Body of pancreas (tissue), 4 donors: ENCODE measurements at regions not wholly inside any gene's neighbourhood (a gene's known extent, or its start where the extent isn't known, plus 50 kb on each side); places are given as distances from the start of the nearest gene placed in this dataset.

Source experiments
- ATAC-seq: fragments of 150-250 bp; one replicate; pipeline ENCODE4 v1.9.1; 2016
- DNase-seq, 4 donors: peaks; one replicate each; pipeline ENCODE4 v3.0.0-alpha.2; 2019
- H3K27ac ChIP-seq, 4 donors: fragments of 200-600 bp; sonication (generic); 1 replicate in 3 of 4; 2 replicates in 1 of 4; pipeline versions ENCODE4 v1.5.1 to v1.6.1; 2016 to 2019; ENCODE audit warnings: mild to moderate bottlenecking in 1 of 4, mixed read lengths in 1 of 4, moderate library complexity in 1 of 4
- H3K27me3 ChIP-seq, 2 donors: fragments of 200-600 bp; sonication (generic); one replicate each; pipeline ENCODE4 v1.6.0; 2016; ENCODE audit warnings: mild to moderate bottlenecking in 1 of 2
- H3K36me3 ChIP-seq, 2 donors: fragments of 200-600 bp; sonication (generic); replicated peaks in 1 of 2; 2 replicates each; pipeline ENCODE4 v1.5.1; 2016; ENCODE audit warnings: low read depth in 2 of 2; ENCODE audit not compliant: insufficient read depth in 1 of 2
- H3K4me1 ChIP-seq: fragments of 200-600 bp; sonication (generic); one replicate; pipeline ENCODE4 v1.6.0; 2016
- H3K4me3 ChIP-seq, 2 donors: fragments of 200-600 bp; sonication (generic); 1 replicate in 1 of 2; 2 replicates in 1 of 2; pipeline ENCODE4 v1.5.1; 2016 to 2019
- H3K9me3 ChIP-seq, 3 donors: fragments of 200-600 bp; sonication (generic); 1 replicate in 2 of 3; 2 replicates in 1 of 3; pipeline ENCODE4 v1.5.1; 2016
- POLR2A ChIP-seq, 3 donors: fragments of 450-650 bp; IDR thresholded peaks; one replicate each; pipeline ENCODE4 v1.6.1; 2016; ENCODE audit warnings: antibody characterized with exemption in 3 of 3, mild to moderate bottlenecking in 2 of 3
- WGBS, 2 donors: methylation state at CpG; one replicate each; pipeline ENCODE4 v1.1.5; 2017; 5-methylcytosine and 5-hydroxymethylcytosine counted together
- intact Hi-C: fragments of 100-400 bp; cut with DNase I; formaldehyde crosslinking; loops from one replicate; pipeline ENCODE4 v1.15.1; 2023
- TF ChIP-seq, protein P1 (sequence below), 7 experiments: fragments of 450-650 bp in 4 of 7; fragments of 200-600 bp in 3 of 7; sonication (generic) in 3 of 7; IDR thresholded peaks; one replicate each; pipeline ENCODE4 v1.5.1; 2016 to 2019; ENCODE audit warnings: antibody characterized with exemption in 7 of 7

DNA sequence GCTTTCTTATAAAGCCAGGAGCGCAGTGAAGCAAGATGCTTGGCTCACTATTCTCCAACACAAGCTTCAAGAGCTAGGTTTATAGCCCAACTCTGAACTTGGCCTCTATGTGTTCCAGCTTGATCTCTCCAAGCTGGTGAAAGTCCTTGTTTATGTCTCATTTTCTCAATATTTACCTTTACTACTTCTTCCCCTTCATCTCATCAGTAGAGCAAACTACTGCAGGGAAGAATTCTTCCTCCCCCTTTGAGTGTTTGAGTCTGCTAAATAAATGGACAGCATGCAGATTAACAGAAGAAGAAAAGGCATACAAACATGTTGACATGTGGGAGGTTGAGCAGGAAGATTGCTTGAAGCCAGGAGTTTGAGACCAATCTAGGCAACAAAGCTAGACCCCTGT is 460.7 kb downstream of the ZNF608 start:
- H3K27ac ChIP-seq: peak overlapping the region in 3 of 4 donors; percentile 53 to 66 (median 54)
- H3K9me3 ChIP-seq: no peaks in the 10 kb centered on the region
- DNase-seq (no peak), ATAC-seq (no peak)
- H3K4me1 ChIP-seq: peaks cover 46% of the 10 kb centered on the region
- TF ChIP-seq, protein P1, sequence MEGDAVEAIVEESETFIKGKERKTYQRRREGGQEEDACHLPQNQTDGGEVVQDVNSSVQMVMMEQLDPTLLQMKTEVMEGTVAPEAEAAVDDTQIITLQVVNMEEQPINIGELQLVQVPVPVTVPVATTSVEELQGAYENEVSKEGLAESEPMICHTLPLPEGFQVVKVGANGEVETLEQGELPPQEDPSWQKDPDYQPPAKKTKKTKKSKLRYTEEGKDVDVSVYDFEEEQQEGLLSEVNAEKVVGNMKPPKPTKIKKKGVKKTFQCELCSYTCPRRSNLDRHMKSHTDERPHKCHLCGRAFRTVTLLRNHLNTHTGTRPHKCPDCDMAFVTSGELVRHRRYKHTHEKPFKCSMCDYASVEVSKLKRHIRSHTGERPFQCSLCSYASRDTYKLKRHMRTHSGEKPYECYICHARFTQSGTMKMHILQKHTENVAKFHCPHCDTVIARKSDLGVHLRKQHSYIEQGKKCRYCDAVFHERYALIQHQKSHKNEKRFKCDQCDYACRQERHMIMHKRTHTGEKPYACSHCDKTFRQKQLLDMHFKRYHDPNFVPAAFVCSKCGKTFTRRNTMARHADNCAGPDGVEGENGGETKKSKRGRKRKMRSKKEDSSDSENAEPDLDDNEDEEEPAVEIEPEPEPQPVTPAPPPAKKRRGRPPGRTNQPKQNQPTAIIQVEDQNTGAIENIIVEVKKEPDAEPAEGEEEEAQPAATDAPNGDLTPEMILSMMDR (IDR thresholded peaks at IDR 0.05): no peak
- TF ChIP-seq POLR2A (IDR thresholded peaks at IDR 0.05): no peak
- intact Hi-C loops: no loop called here
- H3K36me3 ChIP-seq: no peaks in the 10 kb centered on the region
- no peak overlapping the region for H3K4me3 ChIP-seq
- 48 to 100% methylated on average over 1 of the region's 1 CpG for WGBS, 2 donors
- H3K27me3 ChIP-seq: no peaks in the 10 kb centered on the region

DNA sequence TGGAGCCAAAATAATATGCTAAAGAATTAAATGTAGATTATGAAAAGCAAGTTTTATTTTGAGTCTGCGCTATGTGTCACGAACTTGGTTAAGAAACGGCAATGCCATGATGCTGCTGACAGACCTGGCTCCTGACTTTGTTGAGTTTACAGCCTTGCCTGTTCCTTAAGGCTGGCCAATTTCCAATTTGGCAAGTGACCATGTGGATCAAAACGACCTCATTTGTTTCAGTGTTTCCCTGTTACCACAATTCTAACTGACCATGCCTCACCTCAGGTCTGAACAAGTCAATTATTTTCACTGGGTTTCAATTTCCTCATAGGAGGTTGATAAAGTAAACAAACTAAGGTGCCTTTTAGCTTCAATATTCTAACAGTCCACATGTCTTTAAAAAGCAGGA is 461.4 kb downstream of the ZNF608 start:
- no peaks in the 10 kb centered on the region for H3K27me3 ChIP-seq
- H3K4me1 ChIP-seq: peaks cover 40% of the 10 kb centered on the region
- TF ChIP-seq POLR2A (IDR thresholded peaks at IDR 0.05): no peak
- TF ChIP-seq, protein P1 (IDR thresholded peaks at IDR 0.05): no peak
- intact Hi-C loops: no loop called here
- H3K9me3 ChIP-seq: no peaks in the 10 kb centered on the region
- WGBS, 2 donors: 16 to 18% methylated on average over 4 of the region's 4 CpGs
- ATAC-seq (peak; percentile 56), DNase-seq (peak; percentile 87 to 94 (median 92))
- no peak overlapping the region for H3K4me3 ChIP-seq
- H3K36me3 ChIP-seq: no peaks in the 10 kb centered on the region
- peak overlapping the region; percentile 40 to 66 (median 54) for H3K27ac ChIP-seq

DNA sequence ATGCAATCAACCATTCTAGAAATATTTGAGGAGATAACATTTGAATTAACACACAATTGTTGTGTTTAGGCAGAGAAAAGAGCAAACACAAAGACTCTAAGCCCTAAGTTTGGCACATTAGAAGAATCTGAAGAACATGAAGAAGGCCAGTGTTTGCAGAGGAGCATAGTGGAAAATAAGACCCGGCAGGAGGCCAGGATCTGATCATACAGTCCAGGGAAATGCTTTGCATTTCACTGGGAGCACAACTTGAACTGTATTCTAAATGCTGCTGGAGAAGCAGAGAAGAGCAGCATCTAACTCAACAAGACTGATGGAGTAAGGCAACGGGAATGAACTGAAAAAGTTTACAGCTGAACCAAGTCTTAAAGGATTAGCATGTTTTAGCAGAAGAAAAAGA is 463.4 kb downstream of the ZNF608 start:
- WGBS, 2 donors: 43 to 46% methylated on average over 2 of the region's 2 CpGs
- Histone ChIP-seq H3K36me3 (no peaks in the 10 kb centered on the region), H3K4me3 (no peak overlapping the region), H3K4me1 (peaks cover 23% of the 10 kb centered on the region), H3K27me3 (no peaks in the 10 kb centered on the region), H3K27ac (no peak overlapping the region), H3K9me3 (no peaks in the 10 kb centered on the region)
- TF ChIP-seq, protein P1 (IDR thresholded peaks at IDR 0.05): no peak
- TF ChIP-seq POLR2A (IDR thresholded peaks at IDR 0.05): no peak
- intact Hi-C loops: no loop called here
- ATAC-seq: no peak
- peak in 1 of 4 donors; percentile 16 for DNase-seq

DNA sequence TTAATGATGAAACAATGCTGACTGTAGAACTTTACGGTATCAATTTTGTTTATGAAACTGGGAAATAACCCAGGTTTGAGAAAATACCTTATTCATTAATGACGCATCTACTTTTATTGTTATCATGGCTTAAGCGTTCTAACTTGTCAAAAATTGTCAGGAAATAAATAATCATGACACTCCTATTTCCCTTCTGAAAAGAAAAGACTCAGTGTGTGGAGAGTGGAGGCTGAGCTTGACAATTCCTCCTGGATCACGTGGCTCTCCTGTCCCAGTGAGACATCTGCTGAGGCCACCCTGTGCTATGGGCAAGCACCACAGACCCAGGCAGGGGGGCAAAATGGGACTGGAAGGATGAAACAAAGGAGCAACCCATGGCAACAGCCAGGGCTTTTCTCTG is 466.4 kb downstream of the ZNF608 start:
- no peak for DNase-seq
- intact Hi-C loops: no loop called here
- no peaks in the 10 kb centered on the region for H3K9me3 ChIP-seq
- no peak for TF ChIP-seq POLR2A (IDR thresholded peaks at IDR 0.05)
- TF ChIP-seq, protein P1 (IDR thresholded peaks at IDR 0.05): no peak
- H3K4me3 ChIP-seq: no peak overlapping the region
- WGBS, 2 donors: 82 to 94% methylated on average over 4 of the region's 4 CpGs
- no peak for ATAC-seq
- H3K27ac ChIP-seq: no peak overlapping the region
- H3K36me3 ChIP-seq: no peaks in the 10 kb centered on the region
- no peaks in the 10 kb centered on the region for H3K27me3 ChIP-seq
- H3K4me1 ChIP-seq: peaks cover 16% of the 10 kb centered on the region

DNA sequence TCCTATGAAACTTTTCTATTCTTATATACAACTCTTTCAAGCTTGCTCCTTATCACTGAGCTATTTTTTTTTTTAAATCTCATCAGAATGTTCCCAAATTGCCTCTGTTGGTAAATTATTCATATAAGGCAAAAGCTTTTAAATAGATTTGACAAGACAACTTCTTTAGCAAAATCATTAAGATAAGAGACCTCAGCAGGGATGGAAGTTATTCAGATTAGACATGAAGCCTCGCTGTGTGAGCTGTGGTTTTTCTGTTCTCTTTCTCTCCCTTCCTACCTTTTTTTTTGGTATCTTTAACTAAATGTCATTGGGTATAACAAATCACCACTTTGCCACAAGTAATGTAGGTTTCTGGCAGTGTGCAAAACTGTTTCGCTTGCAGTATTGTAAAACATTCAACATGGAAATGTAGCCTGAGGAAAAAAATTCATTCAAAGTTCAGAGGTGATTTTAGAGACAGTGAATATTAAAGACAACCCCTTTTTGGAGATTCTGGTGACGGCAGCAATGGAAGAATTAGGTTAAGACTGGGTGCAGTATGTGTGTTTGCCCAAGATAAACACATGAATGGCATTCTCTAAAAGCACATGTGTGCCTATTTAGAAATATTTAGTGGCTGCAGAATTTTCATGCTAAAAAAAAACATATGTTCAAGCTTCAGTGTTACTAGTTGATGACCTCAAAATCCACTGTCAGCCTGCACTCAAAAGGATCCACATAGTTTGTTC is 467.1 kb downstream of the ZNF608 start:
- intact Hi-C loops: no loop called here
- H3K4me3 ChIP-seq: no peak overlapping the region
- no peak overlapping the region for H3K27ac ChIP-seq
- no peak for DNase-seq
- H3K9me3 ChIP-seq: no peaks in the 10 kb centered on the region
- 42 to 60% methylated on average over 3 of the region's 3 CpGs for WGBS, 2 donors
- no peaks in the 10 kb centered on the region for H3K36me3 ChIP-seq
- TF ChIP-seq, protein P1 (IDR thresholded peaks at IDR 0.05): no peak
- no peak for TF ChIP-seq POLR2A (IDR thresholded peaks at IDR 0.05)
- peaks cover 9% of the 10 kb centered on the region for H3K4me1 ChIP-seq
- ATAC-seq: no peak
- no peaks in the 10 kb centered on the region for H3K27me3 ChIP-seq
